ENCODE measurements at regions not wholly inside any gene's neighbourhood (a gene's known extent, or its start where the extent isn't known, plus 50 kb on each side); places are given as distances from the start of the nearest gene placed in this dataset.

DNA sequence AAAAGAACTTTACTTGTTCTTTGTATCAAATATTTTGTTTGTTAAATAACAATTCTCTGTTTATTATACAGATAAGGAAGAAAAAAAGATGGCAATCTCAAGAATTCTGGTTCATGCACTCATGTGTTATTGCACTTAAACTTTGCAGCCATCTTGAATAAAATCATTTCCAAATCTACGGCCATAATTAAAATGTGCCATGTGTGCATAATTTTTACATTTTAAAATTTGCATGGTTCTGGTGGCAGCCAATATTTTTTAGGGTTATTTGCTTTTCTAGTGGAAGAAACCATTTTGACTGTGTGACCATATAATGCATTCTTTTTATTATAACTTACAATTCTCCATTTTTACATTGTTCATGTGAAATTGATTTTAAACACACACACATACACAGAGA is 1518.1 kb upstream of the ZEB2 start:
- CTCF ChIA-PET = no interaction called here
- POLR2A ChIA-PET (ENCODE audit: low non-redundant PET) = no interaction called here
- DNase-seq (ENCODE audit: low spot score) = no peak
- TF ChIP-seq, protein P1, sequence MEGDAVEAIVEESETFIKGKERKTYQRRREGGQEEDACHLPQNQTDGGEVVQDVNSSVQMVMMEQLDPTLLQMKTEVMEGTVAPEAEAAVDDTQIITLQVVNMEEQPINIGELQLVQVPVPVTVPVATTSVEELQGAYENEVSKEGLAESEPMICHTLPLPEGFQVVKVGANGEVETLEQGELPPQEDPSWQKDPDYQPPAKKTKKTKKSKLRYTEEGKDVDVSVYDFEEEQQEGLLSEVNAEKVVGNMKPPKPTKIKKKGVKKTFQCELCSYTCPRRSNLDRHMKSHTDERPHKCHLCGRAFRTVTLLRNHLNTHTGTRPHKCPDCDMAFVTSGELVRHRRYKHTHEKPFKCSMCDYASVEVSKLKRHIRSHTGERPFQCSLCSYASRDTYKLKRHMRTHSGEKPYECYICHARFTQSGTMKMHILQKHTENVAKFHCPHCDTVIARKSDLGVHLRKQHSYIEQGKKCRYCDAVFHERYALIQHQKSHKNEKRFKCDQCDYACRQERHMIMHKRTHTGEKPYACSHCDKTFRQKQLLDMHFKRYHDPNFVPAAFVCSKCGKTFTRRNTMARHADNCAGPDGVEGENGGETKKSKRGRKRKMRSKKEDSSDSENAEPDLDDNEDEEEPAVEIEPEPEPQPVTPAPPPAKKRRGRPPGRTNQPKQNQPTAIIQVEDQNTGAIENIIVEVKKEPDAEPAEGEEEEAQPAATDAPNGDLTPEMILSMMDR (conservative IDR thresholded peaks at IDR 0.05; ENCODE audit: low read depth) = no peak
- H3K27ac ChIP-seq = no peak overlapping the region

DNA sequence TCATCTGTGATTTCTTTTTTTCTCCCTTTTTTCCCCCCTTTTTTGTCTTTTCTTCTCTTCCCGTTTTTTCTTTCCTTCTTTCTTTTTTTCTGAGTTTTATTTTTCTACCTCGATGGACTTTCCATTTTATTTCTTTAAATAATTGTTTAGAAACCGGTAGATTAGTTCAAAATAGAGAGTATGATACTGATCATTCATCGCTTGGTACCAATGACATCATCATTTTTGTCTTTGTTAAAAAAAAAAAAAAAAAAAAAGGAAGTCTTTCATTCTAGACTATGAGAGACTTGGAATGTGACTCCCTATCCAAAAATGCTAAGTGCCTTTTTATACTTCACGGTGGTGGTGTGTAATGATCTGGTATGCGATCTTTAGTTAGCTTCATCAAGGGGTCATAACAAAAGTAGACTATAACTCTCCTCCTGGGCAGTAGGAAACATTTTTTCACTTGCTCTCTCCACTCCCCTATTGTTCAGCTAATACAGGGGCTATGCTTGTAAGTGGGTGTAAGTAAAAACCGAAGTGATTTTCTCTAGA is 1517.5 kb upstream of the ZEB2 start:
- TF ChIP-seq, protein P1 (conservative IDR thresholded peaks at IDR 0.05; ENCODE audit: low read depth) = no peak
- POLR2A ChIA-PET (ENCODE audit: low non-redundant PET) = no interaction called here
- DNase-seq (ENCODE audit: low spot score) = no peak
- CTCF ChIA-PET = no interaction called here
- no peak overlapping the region for H3K27ac ChIP-seq

GRCh38 chr2:146031158-146031557 is 1511.2 kb upstream of the ZEB2 start:
- ChIA-PET CTCF (no interaction called here), POLR2A (ENCODE audit: low non-redundant PET) (no interaction called here)
- DNase-seq (ENCODE audit: low spot score) = no peak
- no peak overlapping the region for H3K27ac ChIP-seq
- TF ChIP-seq, protein P1 (conservative IDR thresholded peaks at IDR 0.05; ENCODE audit: low read depth) = no peak

DNA sequence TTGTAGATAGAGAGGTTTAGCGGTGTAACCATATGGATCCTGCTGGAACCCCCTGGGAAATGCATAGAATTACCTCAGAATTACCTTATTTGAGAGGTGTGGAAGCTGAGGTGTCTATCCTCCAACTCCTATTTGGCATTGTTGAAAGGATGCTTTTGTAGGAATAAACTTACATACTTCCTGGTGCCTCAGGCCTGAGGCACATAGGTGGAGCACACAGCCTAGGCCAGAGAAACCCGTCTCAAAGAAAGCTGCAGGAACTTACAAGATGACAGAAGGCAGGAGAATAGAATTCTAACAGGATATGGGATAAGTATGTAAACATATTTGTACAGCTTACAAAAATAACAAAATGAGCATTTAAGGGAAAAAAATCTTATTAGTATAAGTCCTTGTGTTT is 1507.2 kb upstream of the ZEB2 start:
- H3K27ac ChIP-seq = no peak overlapping the region
- DNase-seq (ENCODE audit: low spot score) = no peak
- POLR2A ChIA-PET (ENCODE audit: low non-redundant PET) = no interaction called here
- TF ChIP-seq, protein P1 (conservative IDR thresholded peaks at IDR 0.05; ENCODE audit: low read depth) = no peak
- CTCF ChIA-PET = interaction anchor here (0.6 kb wide), 1 partner anchor 204 kb away, joined by 3 read pairs; no protein-coding TSS in a partner anchor

- TF ChIP-seq, protein P1 (conservative IDR thresholded peaks at IDR 0.05; ENCODE audit: low read depth) = no peak
- no peak for DNase-seq (ENCODE audit: low spot score)
- no peak overlapping the region for H3K27ac ChIP-seq
- POLR2A ChIA-PET (ENCODE audit: low non-redundant PET) = no interaction called here
- CTCF ChIA-PET = no interaction called here
Measured at GRCh38 chr2:146025519-146025918, 1505.6 kb upstream of the ZEB2 start.

DNA sequence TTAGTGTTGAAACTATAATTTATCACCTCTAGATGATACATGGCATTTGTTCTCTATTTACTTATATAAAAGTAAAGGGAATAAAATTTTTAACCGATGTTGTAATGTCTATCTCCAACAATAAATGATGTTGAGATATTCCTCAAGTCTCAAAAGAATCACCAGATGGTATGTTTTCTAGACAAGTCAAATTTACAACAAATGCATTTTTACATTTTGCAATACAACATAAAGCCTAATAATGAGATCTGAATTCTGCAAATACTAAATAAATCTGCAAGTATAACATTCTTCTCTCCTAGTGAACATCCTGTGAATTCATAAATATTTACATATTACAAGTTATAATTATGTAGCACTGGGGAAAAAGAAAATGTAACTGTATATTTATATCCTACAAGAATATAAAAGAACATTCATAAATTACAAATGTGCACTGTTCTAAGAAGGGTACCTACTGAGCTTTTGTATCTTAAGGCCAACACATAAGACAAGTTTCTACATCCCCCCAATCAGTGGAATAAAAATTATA is 1504.4 kb upstream of the ZEB2 start:
- TF ChIP-seq, protein P1 (conservative IDR thresholded peaks at IDR 0.05; ENCODE audit: low read depth) = no peak
- H3K27ac ChIP-seq = no peak overlapping the region
- ChIA-PET CTCF (interaction anchor here (0.6 kb wide), 1 partner anchor 193 kb away, joined by 3 read pairs; no protein-coding TSS in a partner anchor), POLR2A (ENCODE audit: low non-redundant PET) (no interaction called here)
- no peak for DNase-seq (ENCODE audit: low spot score)
